Spleen (tissue), 7 donors: ENCODE measurements at regions not wholly inside any gene's neighbourhood (a gene's known extent, or its start where the extent isn't known, plus 50 kb on each side); places are given as distances from the start of the nearest gene placed in this dataset.

Experiments used
- CTCF ChIP-seq, 11 experiments: fragments of 200-600 bp in 7 of 11; fragments of 450-650 bp in 4 of 11; sonication (generic) in 4 of 11; IDR thresholded peaks in 8 of 11; conservative IDR thresholded peaks in 3 of 11; 1 replicate in 7 of 11; 2 replicates in 4 of 11; pipeline versions ENCODE4 v1.4.0 to v1.8.0; 2016 to 2021; ENCODE audit warnings: antibody characterized with exemption in 11 of 11, inconsistent platforms in 4 of 11, mild to moderate bottlenecking in 1 of 11
- POLR2A ChIP-seq, 3 donors: fragments of 450-650 bp; IDR thresholded peaks; one replicate each; pipeline ENCODE4 v1.5.1; 2017; ENCODE audit warnings: antibody characterized with exemption in 3 of 3, mild to moderate bottlenecking in 1 of 3
- POLR2AphosphoS5 ChIP-seq, 3 donors: sonication (generic); formaldehyde crosslinking; IDR thresholded peaks; one replicate each; pipeline ENCODE4 v1.5.1; 2017; ENCODE audit warnings: antibody characterized with exemption in 3 of 3
- donor health status: DM: no; HTN: no; CAD: no; lungs with moderate emphysema.
- donor health status: DM: no; HTN: no; CAD: no.
- donor health status: DM: no; HTN: no; CAD: no.

DNA sequence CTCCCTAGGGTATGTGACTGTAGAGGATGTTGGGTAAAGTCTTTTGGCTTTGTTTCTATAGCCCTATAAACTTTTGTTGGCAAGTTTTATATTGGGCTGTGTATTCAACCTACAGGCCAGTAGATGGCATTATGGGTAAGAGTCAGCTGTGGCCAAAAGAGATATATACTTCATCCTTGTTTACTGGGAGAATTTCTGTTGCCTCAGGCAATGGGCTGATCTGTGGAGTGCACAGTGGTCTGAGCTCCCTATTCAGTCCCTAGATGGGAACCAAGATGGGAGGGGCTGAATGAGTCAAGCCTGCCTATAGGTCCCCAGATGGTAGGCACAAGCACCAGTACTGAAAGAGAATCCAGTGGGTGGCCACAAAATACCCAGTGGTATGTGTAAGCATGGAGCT, 580.6 kb downstream of the EPHA5 start:
- TF ChIP-seq CTCF (IDR thresholded peaks at IDR 0.05 in 8 of 11, conservative IDR thresholded peaks at IDR 0.05 in 3 of 11): no peak
- TF ChIP-seq POLR2AphosphoS5 (IDR thresholded peaks at IDR 0.05): no peak
- TF ChIP-seq POLR2A (IDR thresholded peaks at IDR 0.05): no peak
